KOPT-K1 (cell line): ENCODE measurements at regions not wholly inside any gene's neighbourhood (a gene's known extent, or its start where the extent isn't known, plus 50 kb on each side); places are given as distances from the start of the nearest gene placed in this dataset.

Experiments
- H3K27ac ChIP-seq: fragments of 200-600 bp; sonication (generic); 2 replicates; pipeline ENCODE4 v1.5.1; 2016; ENCODE audit warnings: antibody characterized with exemption, mild to moderate bottlenecking, low read depth, low read length; ENCODE audit not compliant: poor library complexity, severe bottlenecking
- H3K36me3 ChIP-seq: fragments of 200-600 bp; sonication (generic); 2 replicates; pipeline ENCODE4 v1.5.1; 2017; ENCODE audit warnings: antibody characterized with exemption, mild to moderate bottlenecking, low read length, moderate library complexity; ENCODE audit not compliant: insufficient read depth
- H3K9me3 ChIP-seq: fragments of 200-600 bp; sonication (generic); 2 replicates; pipeline ENCODE4 v1.5.1; 2017; ENCODE audit warnings: antibody characterized with exemption, low read length, mild to moderate bottlenecking; ENCODE audit not compliant: insufficient read depth, poor library complexity, severe bottlenecking

- no peaks in the 10 kb centered on the region for H3K36me3 ChIP-seq
- H3K27ac ChIP-seq = no peak overlapping the region
- H3K9me3 ChIP-seq = peaks cover 5% of the 10 kb centered on the region
Measured at GRCh38 chrX:9134366-9134765, 100.4 kb upstream of the FAM9B start.

GRCh38 chrX:9135901-9136510 is 102.1 kb upstream of the FAM9B start:
- peaks cover 5% of the 10 kb centered on the region for H3K9me3 ChIP-seq
- no peaks in the 10 kb centered on the region for H3K36me3 ChIP-seq
- H3K27ac ChIP-seq = no peak overlapping the region

GRCh38 chrX:9137152-9137551 is 103.2 kb upstream of the FAM9B start:
- H3K36me3 ChIP-seq = no peaks in the 10 kb centered on the region
- peaks cover 5% of the 10 kb centered on the region for H3K9me3 ChIP-seq
- H3K27ac ChIP-seq = no peak overlapping the region

- no peaks in the 10 kb centered on the region for H3K36me3 ChIP-seq
- H3K9me3 ChIP-seq = no peaks in the 10 kb centered on the region
- H3K27ac ChIP-seq = no peak overlapping the region
Measured at GRCh38 chrX:9141496-9141895, 107.6 kb upstream of the FAM9B start.

- no peaks in the 10 kb centered on the region for H3K36me3 ChIP-seq
- H3K27ac ChIP-seq = no peak overlapping the region
- H3K9me3 ChIP-seq = no peaks in the 10 kb centered on the region
Measured at GRCh38 chrX:9144701-9145241, 110.8 kb upstream of the FAM9B start.

GRCh38 chrX:9146657-9147056 is 112.7 kb upstream of the FAM9B start:
- Histone ChIP-seq H3K36me3 (no peaks in the 10 kb centered on the region), H3K9me3 (peaks cover 5% of the 10 kb centered on the region), H3K27ac (no peak overlapping the region)

- Histone ChIP-seq H3K27ac (no peak overlapping the region), H3K9me3 (peaks cover 9% of the 10 kb centered on the region), H3K36me3 (no peaks in the 10 kb centered on the region)
Measured at GRCh38 chrX:9147086-9147485, 113.2 kb upstream of the FAM9B start.

- no peaks in the 10 kb centered on the region for H3K36me3 ChIP-seq
- H3K27ac ChIP-seq = no peak overlapping the region
- peaks cover 15% of the 10 kb centered on the region for H3K9me3 ChIP-seq
Measured at GRCh38 chrX:9147726-9148125, 113.8 kb upstream of the FAM9B start.

- Histone ChIP-seq H3K27ac (no peak overlapping the region), H3K9me3 (peaks cover 15% of the 10 kb centered on the region), H3K36me3 (no peaks in the 10 kb centered on the region)
Measured at GRCh38 chrX:9148615-9149399, 114.9 kb upstream of the FAM9B start.

GRCh38 chrX:9149501-9150245 is 115.7 kb upstream of the FAM9B start:
- H3K9me3 ChIP-seq = peaks cover 15% of the 10 kb centered on the region
- H3K36me3 ChIP-seq = no peaks in the 10 kb centered on the region
- H3K27ac ChIP-seq = no peak overlapping the region

GRCh38 chrX:9151772-9152307 is 117.9 kb upstream of the FAM9B start:
- Histone ChIP-seq H3K36me3 (no peaks in the 10 kb centered on the region), H3K9me3 (peaks cover 15% of the 10 kb centered on the region), H3K27ac (no peak overlapping the region)

GRCh38 chrX:9153300-9153699 is 119.4 kb upstream of the FAM9B start:
- H3K27ac ChIP-seq = no peak overlapping the region
- H3K36me3 ChIP-seq = no peaks in the 10 kb centered on the region
- H3K9me3 ChIP-seq = peaks cover 15% of the 10 kb centered on the region

- Histone ChIP-seq H3K27ac (no peak overlapping the region), H3K9me3 (no peaks in the 10 kb centered on the region), H3K36me3 (no peaks in the 10 kb centered on the region)
Measured at GRCh38 chrX:9158611-9159010, 124.7 kb upstream of the FAM9B start.

GRCh38 chrX:9160698-9161329 is 126.9 kb upstream of the FAM9B start:
- Histone ChIP-seq H3K9me3 (no peaks in the 10 kb centered on the region), H3K27ac (no peak overlapping the region), H3K36me3 (no peaks in the 10 kb centered on the region)

- H3K27ac ChIP-seq = no peak overlapping the region
- H3K36me3 ChIP-seq = no peaks in the 10 kb centered on the region
Measured at GRCh38 chrX:9162698-9163097, 128.8 kb upstream of the FAM9B start.

More at GRCh38 chrX:9162698-9163097, 128.8 kb upstream of the FAM9B start:
- peaks cover 4% of the 10 kb centered on the region for H3K9me3 ChIP-seq
